GM12891 (cell line): ENCODE measurements at regions not wholly inside any gene's neighbourhood (a gene's known extent, or its start where the extent isn't known, plus 50 kb on each side); places are given as distances from the start of the nearest gene placed in this dataset.

Source experiments
- POLR2A ChIP-seq: IDR thresholded peaks from 2 replicates; pipeline ENCODE4 v1.6.1; 2011; ENCODE audit warnings: low read depth, low read length, control low read depth
- TAF1 ChIP-seq: IDR thresholded peaks from 2 replicates; pipeline ENCODE4 v1.6.1; 2011; ENCODE audit warnings: low read depth, low read length, control low read depth

DNA sequence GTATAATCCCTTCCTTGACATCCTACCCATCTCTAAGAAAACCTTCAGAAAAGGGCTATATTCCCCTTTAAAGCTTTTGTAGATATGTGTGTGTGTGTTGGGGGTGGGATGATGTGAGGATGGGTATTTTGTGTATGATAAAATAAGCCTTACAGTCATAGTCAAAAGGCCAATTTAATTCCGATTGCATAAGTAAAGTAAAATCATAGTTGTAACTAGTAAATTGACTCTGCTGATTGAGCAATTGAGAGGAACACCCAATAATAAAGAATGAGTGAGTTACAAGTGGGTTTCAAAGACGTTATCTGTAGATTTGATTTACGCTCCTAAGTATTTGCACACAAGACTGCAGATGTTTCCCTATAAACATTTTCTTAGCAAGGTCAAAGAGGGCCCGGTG lies 71.3 kb upstream of the ITPRID1 start:
- TF ChIP-seq POLR2A, result no peak
- TF ChIP-seq TAF1, result no peak
